Caco-2 (cell line): ENCODE measurements at regions not wholly inside any gene's neighbourhood (a gene's known extent, or its start where the extent isn't known, plus 50 kb on each side); places are given as distances from the start of the nearest gene placed in this dataset.

Experiments used
- BruUV-seq: library from RNA; stranded (reverse); fragments of 400-500 nt; replicated peaks from 2 replicates; lab custom pipeline; 2021; lab: Mats Ljungman, UMichigan
- CTCF ChIA-PET: fragments of 300-600 bp; sonication (Branson Sonifier 250); formaldehyde crosslinking; loops from one replicate; lab custom pipeline; 2022; ENCODE audit warnings: antibody characterized with exemption; lab: Charles Lee
- POLR2A ChIA-PET: fragments of 300-600 bp; sonication (Branson Sonifier 250); formaldehyde crosslinking; loops from one replicate; lab custom pipeline; 2022; ENCODE audit warnings: antibody characterized with exemption; lab: Charles Lee
- DNase-seq, 2 experiments: peaks; one replicate each; pipeline versions ENCODE4 v3.0.0 to v3.0.0-alpha.2; 2020 to 2022
- H3K27me3 ChIP-seq: replicated peaks from 2 replicates; pipeline ENCODE4 v1.6.0; 2011; ENCODE audit warnings: low read length; ENCODE audit not compliant: control insufficient read depth, insufficient read depth
- H3K36me3 ChIP-seq: 2 replicates; pipeline ENCODE4 v1.5.1; 2011; ENCODE audit warnings: low read length; ENCODE audit not compliant: control insufficient read depth, insufficient read depth
- H3K4me1 ChIP-seq: fragments of 250-450 bp; sonication (Bioruptor Pico); 2 replicates; pipeline ENCODE4 v1.5.1; 2020; ENCODE audit warnings: mild to moderate bottlenecking
- H3K4me3 ChIP-seq: 2 replicates; pipeline ENCODE4 v1.5.1; 2011; ENCODE audit warnings: low read depth, mild to moderate bottlenecking, control low read depth, low read length
- H3K9me3 ChIP-seq: fragments of 250-450 bp; sonication (Bioruptor Pico); 2 replicates; pipeline ENCODE4 v1.5.1; 2020; ENCODE audit warnings: mild to moderate bottlenecking, moderate library complexity
- H3K27ac Mint-ChIP-seq: one replicate; pipeline ENCODE4 v1.8.0; 2022; ENCODE audit warnings: mixed read lengths; ENCODE audit not compliant: unreplicated experiment
- H3K27me3 Mint-ChIP-seq: one replicate; pipeline ENCODE4 v1.8.0; 2022; ENCODE audit warnings: mixed read lengths; ENCODE audit not compliant: insufficient read depth, unreplicated experiment
- H3K36me3 Mint-ChIP-seq: one replicate; pipeline ENCODE4 v1.8.0; 2022; ENCODE audit warnings: mild to moderate bottlenecking, mixed read lengths; ENCODE audit not compliant: insufficient read depth, unreplicated experiment
- H3K4me1 Mint-ChIP-seq: one replicate; pipeline ENCODE4 v1.8.0; 2022; ENCODE audit warnings: low read depth, mixed read lengths; ENCODE audit not compliant: unreplicated experiment
- H3K4me3 Mint-ChIP-seq: one replicate; pipeline ENCODE4 v1.8.0; 2022; ENCODE audit warnings: mild to moderate bottlenecking, moderate library complexity, mixed read lengths; ENCODE audit not compliant: unreplicated experiment
- H3K9me3 Mint-ChIP-seq: one replicate; pipeline ENCODE4 v1.8.0; 2022; ENCODE audit warnings: mixed read lengths; ENCODE audit not compliant: unreplicated experiment
- intact Hi-C: fragments of 100-400 bp; cut with micrococcal nuclease; formaldehyde crosslinking; loops from one replicate; pipeline ENCODE4 v1.10.0; 2022; ENCODE audit not compliant: unreplicated experiment
- TF ChIP-seq, protein P1 (sequence below), 2 experiments: fragments of 200-600 bp in 1 of 2; IDR thresholded peaks; 1 replicate in 1 of 2; 2 replicates in 1 of 2; pipeline versions ENCODE4 v1.5.1 to v1.8.0; 2011 to 2022; ENCODE audit warnings: antibody characterized with exemption in 1 of 2, control low read depth in 1 of 2, inconsistent platforms in 1 of 2, low read depth in 1 of 2, low read length in 1 of 2, mild to moderate bottlenecking in 1 of 2, moderate library complexity in 1 of 2; ENCODE audit not compliant: insufficient read depth in 1 of 2, severe bottlenecking in 1 of 2, unreplicated experiment in 1 of 2

DNA sequence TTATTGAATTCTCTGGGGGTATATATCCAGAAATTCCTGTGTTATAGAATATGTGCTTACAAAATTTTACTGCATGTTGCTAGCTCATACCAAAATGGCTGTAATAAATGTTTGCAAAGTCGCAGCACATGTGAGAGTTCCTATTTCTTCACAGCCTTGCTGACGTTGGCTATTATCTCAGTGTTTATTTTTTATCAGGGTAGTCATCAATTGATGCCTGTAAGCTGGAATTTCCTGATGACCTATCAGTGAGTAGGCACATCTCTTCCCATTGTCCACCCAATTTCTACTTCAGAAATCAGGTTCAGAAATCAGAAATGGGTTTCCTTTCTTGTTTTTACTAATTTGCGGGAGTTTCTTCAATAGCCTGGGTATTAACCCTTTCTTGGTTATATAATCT is 268.1 kb upstream of the FZD8 start:
- intact Hi-C loops, result no loop called here
- Mint-ChIP-seq H3K4me1 (no peaks in the 10 kb centered on the region), H3K36me3 (no peaks in the 10 kb centered on the region), H3K27me3 (peaks cover 7% of the 10 kb centered on the region), H3K9me3 (no peaks in the 10 kb centered on the region), H3K4me3 (no peak overlapping the region), H3K27ac (no peak overlapping the region)
- no peak for DNase-seq
- TF ChIP-seq, protein P1, sequence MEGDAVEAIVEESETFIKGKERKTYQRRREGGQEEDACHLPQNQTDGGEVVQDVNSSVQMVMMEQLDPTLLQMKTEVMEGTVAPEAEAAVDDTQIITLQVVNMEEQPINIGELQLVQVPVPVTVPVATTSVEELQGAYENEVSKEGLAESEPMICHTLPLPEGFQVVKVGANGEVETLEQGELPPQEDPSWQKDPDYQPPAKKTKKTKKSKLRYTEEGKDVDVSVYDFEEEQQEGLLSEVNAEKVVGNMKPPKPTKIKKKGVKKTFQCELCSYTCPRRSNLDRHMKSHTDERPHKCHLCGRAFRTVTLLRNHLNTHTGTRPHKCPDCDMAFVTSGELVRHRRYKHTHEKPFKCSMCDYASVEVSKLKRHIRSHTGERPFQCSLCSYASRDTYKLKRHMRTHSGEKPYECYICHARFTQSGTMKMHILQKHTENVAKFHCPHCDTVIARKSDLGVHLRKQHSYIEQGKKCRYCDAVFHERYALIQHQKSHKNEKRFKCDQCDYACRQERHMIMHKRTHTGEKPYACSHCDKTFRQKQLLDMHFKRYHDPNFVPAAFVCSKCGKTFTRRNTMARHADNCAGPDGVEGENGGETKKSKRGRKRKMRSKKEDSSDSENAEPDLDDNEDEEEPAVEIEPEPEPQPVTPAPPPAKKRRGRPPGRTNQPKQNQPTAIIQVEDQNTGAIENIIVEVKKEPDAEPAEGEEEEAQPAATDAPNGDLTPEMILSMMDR (IDR thresholded peaks at IDR 0.05; ENCODE audit: insufficient read depth in 1 of 2, low read depth in 1 of 2, low read length in 1 of 2, severe bottlenecking in 1 of 2, unreplicated experiment in 1 of 2), result no peak
- Histone ChIP-seq H3K36me3 (no peaks in the 10 kb centered on the region), H3K9me3 (no peaks in the 10 kb centered on the region), H3K27me3 (no peaks in the 10 kb centered on the region), H3K4me1 (no peaks in the 10 kb centered on the region), H3K4me3 (no peak overlapping the region)
- no TSS peak for BruUV-seq
- ChIA-PET CTCF (no interaction called here), POLR2A (no interaction called here)

DNA sequence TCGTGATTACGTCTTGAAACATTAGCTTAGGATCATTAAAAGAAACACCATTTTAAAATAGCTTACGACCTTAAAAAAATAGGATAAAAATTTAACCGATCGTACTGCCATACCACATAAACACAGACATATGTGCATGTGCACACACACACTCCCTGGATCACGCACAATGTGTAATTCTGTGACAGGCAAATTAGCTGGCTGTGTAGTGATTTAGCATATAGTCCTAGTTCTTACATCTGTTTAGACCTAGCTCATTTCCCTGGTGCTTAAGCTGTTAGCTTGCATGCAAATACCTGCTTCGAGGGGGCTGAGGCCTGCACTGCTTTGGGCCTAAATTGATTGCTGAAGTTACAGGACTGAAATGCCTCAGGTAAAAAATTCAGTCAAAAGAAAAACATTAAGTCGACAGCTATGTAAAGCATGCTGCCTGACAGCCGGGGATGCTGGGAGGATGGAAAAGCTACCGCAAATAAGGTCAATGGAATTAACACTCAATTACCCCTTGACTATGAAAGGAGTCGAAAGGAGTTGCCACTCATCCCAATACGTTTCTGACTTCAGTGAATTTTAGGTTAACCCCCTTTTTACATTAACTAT is 267.1 kb upstream of the FZD8 start:
- Histone ChIP-seq H3K36me3 (no peaks in the 10 kb centered on the region), H3K9me3 (no peaks in the 10 kb centered on the region), H3K27me3 (no peaks in the 10 kb centered on the region), H3K4me3 (no peak overlapping the region), H3K4me1 (no peaks in the 10 kb centered on the region)
- no peaks in the 10 kb centered on the region for H3K36me3 Mint-ChIP-seq
- TF ChIP-seq, protein P1 (IDR thresholded peaks at IDR 0.05; ENCODE audit: insufficient read depth in 1 of 2, low read depth in 1 of 2, low read length in 1 of 2, severe bottlenecking in 1 of 2, unreplicated experiment in 1 of 2), result no peak
- no TSS peak for BruUV-seq
- no peaks in the 10 kb centered on the region for H3K9me3 Mint-ChIP-seq
- H3K27me3 Mint-ChIP-seq, result peaks cover 12% of the 10 kb centered on the region
- intact Hi-C loops, result no loop called here
- H3K27ac Mint-ChIP-seq, result no peak overlapping the region
- DNase-seq, result no peak
- ChIA-PET CTCF (no interaction called here), POLR2A (no interaction called here)
- no peaks in the 10 kb centered on the region for H3K4me1 Mint-ChIP-seq
- H3K4me3 Mint-ChIP-seq, result no peak overlapping the region

DNA sequence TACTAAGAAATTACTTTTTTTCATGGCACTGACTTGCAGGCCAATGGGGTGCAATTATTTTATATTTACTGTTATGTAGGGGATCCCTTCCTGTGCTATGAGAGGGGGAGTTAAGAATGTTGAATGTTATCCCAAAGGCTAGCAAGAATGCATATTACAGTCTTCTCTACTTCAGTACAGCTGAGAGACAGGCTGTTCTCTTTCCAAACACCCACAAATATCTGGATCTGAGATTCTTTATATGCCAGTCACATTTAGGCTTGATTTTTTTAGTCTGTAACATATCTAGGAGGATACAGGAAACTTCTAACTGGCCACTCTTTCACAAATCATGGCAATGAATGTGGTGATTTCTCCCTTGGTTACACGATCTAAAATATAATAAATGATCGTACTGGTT is 266.4 kb upstream of the FZD8 start:
- TF ChIP-seq, protein P1 (IDR thresholded peaks at IDR 0.05; ENCODE audit: insufficient read depth in 1 of 2, low read depth in 1 of 2, low read length in 1 of 2, severe bottlenecking in 1 of 2, unreplicated experiment in 1 of 2), result no peak
- no peaks in the 10 kb centered on the region for H3K36me3 ChIP-seq
- DNase-seq, result no peak
- no peak overlapping the region for H3K4me3 ChIP-seq
- H3K27me3 Mint-ChIP-seq, result peaks cover 15% of the 10 kb centered on the region
- no peak overlapping the region for H3K4me3 Mint-ChIP-seq
- ChIA-PET POLR2A (no interaction called here), CTCF (no interaction called here)
- no peak overlapping the region for H3K27ac Mint-ChIP-seq
- BruUV-seq, result no TSS peak
- no peaks in the 10 kb centered on the region for H3K36me3 Mint-ChIP-seq
- H3K4me1 ChIP-seq, result no peaks in the 10 kb centered on the region
- no peaks in the 10 kb centered on the region for H3K9me3 ChIP-seq
- no peaks in the 10 kb centered on the region for H3K4me1 Mint-ChIP-seq
- intact Hi-C loops, result no loop called here
- H3K27me3 ChIP-seq, result no peaks in the 10 kb centered on the region
- H3K9me3 Mint-ChIP-seq, result no peaks in the 10 kb centered on the region
